DMS79 treated with DMSO at 0.1 percent for 48 hours (cell line): ENCODE measurements at regions not wholly inside any gene's neighbourhood (a gene's known extent, or its start where the extent isn't known, plus 50 kb on each side); places are given as distances from the start of the nearest gene placed in this dataset.
A peak's percentile ranks its signal among the peaks of the same experiment; 100 is the strongest.

ENCODE experiments used
- DNase-seq: peaks from one replicate; lab custom pipeline; 2025; lab: John Stamatoyannopoulos, UW

DNA sequence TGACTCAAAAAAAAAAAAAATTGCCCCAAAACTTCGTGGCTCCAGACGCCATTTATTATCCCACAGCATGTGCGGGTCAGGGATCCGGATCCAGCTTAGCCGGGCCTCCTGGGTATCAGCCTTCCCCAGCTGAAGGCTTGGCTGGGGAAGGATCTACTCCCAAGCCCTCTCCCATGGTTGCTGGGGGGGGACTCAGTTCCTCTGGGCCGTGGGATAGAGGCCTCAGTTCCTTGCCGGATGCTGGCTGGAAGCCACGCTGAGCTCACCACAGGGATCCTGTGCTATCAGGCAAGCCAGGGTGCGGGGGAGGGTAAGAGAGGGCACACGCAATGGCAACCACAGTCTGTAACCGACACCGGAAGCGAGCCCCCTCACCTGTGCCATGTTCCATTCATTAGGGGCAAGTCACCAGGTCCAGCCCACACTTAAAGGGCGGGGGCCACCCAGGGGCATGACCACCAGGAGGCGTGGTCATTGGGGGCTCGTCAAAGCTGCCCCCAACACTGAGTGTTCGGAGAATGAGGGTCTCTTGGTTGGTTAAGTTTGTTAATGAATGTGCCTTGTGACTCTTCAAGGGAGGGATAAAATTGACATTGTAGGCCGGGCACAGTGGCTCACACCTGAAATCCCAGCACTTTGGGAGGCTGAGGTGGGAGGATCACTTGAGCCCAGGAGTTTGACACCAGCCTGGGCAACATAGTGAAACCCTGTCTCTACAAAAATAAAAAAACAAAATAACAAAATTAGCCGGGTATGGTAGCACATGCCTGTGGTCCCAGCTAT is 210.0 kb upstream of the GSE1 start:
- no peak for DNase-seq

DNA sequence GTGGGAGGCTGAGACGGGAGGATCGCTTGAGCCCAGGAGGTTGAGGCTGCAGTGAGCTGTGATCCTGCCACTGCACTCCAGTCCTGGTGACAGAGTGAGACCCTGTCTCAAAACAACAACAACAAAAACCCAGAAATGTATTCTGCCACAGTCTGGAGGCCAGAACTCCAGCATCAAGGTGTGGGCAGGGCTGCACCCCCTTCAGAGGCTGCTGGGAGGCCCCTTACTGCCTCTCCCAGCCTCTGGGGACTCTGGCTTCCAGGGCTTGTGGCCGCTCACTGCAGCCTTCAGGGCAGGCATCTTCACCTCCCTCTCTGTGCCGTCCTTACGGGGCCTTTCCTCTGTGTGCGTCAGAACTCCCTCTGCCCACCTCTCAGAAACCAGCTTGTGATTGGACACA is 209.4 kb upstream of the GSE1 start:
- no peak for DNase-seq

DNA sequence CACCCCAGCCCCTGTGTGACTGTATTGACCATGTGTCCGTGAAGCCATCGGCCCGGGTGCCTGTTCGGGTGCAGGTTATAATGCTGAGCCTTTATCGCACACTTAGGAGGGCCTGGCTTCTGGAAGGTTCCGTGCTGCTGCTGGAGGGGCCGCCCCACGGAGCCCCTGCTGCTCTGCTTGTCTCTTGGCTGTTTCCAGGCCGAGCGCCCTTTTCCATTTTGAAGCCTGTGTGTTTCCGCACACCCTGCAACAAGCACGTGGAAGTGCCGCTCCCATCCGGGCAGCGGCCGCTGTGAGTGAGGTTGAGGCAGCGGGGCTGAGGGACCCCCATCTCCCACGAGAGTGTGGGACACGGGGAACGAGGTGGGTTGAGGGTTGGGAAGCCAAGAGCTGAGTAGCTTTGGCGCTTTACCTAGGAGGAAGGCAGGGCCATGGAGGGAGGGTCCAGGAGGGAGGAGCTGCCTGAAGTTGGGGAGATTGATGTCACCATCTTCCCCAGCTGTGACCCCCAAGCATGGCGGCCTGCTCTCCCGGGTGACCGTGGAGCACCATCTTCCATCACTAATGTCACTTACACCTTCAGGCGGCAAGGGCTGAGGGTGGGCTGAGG is 200.1 kb upstream of the GSE1 start:
- DNase-seq = no peak

DNA sequence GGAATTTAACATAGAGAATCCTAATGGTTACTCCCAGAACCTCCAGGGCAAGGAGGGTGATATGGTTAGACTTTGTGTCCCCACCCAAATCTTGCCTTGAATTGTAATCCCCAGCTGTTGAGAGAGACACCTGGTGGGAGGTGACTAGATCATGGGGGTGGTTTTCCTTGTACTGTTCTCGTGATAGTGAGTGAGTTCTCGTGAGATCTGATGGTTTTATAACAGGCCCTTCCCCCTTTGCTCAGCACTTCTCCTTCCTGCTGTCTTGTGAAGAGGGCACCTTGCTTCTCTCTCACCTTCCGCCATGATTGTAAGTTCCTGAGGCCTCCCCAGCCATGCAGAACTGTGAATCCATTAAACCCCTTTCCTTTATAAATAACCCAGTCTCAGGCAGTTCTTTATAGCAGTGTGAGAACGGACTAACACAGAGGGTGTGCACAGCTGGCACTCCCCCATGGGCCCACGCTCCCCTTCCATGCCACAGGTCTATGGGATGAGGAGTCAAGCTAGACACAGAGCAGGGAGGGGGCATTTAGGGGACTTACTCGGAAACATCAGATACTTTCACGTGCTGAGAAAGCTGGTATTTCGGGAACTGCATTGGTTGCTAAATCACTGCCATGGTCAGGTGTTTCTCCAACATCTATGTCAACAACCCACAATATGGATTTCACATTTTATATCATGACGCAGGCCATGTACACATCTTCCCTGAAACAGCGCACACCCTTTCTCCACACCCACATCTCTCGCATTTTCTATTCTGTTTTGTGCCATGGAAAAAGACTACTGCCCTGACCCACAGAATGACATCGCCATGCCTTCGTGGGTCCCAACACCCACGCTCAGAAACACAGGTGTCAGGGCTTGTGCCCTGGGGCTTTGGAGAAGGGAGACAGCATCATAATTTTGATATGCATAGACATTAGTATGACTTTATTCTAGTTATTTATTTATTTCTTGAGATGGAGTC is 199.1 kb upstream of the GSE1 start:
- no peak for DNase-seq

DNA sequence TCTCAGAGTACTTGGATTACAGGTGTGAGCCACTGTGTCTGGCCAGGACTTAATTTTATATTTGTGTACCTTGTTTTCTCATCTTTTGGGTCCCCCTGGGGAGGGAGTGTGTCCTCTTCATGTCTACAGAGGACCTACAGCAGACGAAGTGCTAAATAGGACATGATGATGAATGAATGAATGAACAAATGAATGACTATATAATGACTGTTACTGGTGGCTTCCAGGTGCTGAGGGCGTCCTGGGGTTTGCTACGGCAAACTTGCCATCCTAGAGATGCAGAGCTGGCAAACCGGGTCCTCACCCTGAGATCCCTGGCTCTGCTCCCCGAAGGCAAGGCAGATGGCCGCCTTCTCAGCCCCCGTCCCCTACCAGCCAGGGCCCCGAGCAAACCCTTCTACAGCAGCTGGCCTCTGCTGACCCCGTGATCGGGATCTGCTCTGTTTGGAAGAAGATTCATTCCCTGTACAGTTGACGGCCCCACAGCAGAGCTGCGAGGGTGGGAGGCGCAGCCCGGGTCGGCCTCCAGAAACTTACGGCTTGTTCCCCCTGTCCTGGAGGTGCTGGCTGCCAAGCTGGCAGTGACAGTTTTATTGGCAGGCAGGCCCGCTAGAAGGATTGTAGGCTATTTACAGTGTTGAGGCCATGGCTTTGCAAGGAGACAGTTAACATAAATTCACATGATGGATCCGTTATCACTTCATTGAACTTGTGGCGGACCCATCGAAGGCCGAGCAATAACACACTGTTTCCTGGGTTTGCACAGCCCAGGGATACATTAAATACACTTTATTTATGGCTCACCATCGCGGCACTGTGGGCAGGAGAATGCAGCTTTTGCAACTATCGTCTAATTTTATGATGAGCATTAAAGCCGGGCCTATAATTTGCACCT is 197.7 kb upstream of the GSE1 start:
- no peak for DNase-seq

DNA sequence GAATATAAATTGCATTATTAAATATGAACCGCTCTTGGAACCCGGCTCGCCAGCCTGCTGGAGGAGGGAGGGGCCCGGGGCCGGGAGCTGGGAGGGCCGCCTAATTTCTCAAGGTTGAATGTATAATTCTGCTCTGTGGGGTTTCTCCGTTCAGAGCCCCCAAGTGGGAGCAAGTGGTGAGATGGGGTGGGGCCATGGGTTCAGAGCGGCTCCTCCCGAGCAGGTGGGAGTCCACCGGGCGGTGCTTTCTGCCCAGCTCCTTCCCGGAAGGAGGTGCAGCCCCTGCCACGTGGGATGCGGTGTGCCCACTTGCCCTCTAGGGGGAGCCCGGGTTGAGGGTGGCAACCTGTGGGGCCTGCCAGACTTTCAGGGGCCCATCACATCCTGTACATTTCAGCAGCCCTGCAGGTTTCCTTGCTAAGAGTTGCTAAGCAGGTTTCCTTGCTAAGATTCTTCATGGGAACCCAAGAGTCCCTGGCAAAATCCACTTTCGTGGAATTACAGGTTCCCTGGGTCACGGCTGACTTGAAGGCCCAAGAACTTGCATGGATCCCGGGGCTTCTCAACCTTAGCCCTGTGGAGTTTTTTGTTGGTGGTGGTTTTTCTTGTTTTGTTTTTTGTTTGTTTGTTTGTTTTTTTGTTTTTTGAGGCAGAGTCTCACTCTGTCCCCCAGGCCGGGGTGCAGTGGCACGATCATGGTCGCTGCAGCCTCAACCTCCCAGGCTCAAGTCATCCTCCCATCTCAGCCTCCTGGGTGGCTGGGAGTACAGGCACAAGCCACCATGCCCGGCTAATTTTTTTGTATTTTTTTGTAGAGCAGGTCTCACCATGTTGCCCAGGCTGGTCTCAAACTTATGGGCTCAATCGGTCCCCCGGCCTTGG is 196.7 kb upstream of the GSE1 start:
- DNase-seq = peak; percentile 57

DNA sequence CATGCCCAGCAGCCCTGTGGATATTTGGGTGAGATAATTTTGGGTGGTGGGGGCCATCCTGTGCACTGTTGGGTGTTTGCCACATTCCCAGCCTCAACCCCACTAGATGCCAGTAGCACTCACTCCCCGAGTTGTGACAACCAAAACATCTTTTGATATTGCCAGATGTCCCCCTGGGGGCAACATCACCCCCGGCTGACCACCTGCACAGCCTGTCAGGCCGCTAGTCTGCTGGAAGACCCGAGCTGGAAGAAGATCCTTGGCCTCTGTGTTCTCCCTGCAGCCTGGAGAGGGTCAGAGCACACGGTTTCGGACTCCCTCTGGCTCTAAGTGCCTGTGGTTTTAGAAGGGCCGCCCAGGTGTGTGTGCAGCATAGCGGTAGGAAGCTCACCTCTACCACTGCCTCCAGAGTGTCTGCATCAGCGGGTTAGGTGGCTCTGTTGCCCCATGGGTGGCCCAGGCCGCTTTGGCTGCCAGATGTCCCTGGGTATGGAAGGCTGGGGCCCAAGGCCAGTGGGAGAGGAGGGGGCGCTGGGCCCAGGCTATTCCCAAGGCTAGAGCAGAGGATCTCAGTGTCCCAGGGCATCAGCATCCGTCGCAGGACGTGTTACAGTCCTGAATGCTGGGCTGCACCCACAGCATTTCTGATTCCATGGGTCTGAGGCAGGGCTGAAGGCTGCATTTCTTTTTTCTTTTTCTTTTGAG is 195.8 kb upstream of the GSE1 start:
- peak; percentile 12 for DNase-seq

DNA sequence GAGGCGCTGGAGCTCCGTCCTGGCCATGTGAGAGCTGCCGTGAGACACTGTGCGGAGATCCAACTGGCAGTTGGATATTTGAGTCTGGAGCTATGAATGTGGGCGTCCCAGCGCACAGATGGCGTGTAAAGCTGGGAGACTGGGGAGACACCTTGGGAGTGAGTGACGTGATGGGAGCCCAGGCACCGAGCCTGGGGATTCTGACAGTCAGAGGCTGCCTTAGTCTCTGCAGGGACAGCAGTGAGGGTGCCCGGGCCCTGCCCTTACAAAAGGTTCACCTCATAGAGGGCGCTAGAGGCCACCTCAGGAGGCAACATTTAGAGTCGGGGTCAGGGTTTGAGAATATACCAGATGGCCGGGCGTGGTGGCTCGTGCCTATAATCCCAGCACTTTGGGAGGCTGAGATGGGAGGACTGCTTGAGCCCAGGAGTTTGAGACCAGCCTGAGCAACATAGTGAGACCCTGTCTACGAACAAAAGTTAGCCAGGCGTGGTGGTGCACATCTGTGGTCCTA is 194.1 kb upstream of the GSE1 start:
- no peak for DNase-seq

DNA sequence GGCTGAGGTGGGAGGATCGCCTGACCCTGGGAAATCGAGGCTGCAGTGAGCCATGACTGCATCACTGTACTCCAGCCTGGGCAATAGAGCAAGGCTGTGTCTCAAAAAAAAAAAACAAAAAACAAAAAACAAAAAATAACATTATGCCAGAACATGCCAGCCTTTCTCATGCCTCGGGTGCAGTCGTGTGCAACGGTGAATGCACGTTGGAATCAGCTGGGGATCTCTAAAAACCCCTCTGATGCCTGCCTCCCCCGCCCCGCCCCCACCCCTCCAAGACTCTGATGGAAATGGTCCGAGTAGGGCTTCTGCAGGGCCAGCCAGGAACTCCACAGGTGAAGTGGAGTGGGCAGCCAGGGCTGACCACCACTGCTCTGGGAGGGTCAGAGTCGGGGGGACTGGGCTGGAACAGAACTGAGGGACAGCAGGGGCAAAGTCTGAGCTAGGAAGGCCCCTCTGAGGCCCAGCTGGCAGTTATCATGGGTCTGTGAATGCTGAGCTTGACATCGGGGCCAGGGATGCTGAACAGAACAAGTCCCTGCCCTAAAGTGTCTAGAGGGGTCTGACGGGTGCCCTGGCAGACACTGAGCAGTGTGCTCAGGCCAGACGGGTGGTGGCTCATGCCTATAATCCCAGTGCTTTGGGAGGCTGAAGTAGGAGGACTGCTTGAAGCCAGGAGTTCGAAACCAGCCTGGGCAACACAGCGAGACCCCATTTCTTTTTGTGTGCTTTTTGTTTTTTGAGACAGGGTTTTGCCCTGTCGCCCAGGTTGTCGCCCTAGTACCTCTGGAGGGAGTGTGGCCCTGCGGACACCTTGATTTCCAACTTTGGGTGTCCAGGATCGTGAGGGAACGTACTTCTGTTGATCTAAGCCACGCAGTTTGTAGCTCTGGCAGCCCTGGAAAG is 193.4 kb upstream of the GSE1 start:
- DNase-seq = no peak

DNA sequence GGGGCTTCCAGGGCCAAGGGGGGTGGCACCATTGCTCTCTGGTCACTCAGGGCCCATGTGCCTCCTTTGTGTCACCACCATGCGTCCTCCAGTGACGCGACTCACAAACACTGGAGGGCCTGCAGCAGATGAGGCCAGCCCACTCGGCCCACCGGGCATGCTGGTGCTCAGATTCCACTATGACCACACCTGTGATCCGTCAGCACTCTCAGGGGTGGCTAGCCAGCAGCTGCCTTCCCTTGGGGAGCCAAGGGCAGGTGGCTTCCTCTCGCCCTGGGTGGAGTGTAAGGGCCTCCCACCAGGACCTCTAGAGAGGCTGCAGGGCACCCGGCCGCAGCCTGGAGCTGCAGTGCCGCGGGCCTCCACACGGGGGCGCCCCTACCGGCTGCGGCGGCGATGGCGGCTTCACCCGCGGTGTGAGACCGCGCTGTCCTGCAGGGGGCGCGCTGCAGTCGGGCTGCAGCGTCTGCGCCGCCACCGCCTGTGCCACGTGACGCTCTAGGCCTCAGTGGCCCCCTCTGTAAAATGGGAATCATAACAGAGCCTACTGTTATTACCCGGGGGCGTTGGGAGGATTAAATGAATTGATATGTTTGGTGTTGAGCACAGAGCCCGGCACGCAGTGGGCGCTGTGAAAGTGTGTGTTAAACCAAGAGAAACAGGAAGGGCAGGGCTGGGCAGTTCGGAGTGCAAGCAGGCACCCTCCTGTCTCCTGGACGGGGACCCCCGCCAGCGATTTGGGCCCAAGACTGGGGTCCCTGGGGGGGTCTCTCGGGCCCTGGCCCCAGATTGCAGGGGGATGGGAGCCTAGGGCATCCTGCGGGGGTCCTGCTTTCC is 192.4 kb upstream of the GSE1 start:
- DNase-seq = no peak

DNA sequence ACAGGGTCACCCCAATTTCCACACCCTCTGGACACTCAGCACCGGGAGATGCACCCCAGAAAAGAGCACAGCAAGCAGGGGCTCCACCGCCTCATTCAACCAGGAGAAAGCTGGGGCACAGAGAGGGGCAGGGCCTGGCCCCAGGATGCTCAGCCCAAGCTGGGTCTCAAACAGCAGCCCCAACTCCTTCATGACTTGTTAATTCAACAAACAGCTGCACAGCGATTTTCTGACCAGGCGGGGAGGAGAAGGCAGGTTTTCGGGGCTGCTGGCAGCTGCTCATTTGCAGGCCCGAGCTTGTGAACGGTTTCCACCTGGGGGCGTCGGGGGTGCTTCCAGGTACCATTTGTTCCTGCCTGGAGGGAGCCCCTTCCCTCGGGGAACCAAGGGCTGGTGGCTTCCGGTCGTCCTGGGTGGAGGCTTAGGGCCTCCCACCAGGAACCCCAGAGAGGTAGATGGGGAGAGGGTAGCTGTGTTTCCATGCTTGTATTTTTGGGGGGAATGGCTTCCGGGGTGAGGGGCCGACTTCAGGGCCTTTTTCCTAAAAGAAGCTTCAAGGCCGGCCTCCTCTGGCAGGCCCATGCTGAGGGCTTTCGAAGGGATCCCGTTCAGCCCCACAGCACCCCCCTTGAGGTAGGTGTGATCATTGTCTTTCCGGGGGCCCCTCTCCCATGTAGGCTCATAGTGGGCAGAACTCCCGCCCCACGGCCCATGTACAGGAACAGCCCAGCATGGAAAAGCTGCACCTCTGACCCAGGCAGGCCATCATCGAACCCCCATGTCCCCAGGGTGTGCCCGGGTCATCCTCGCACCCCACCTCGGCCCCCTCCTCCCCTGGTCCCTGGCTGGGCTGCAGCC is 191.6 kb upstream of the GSE1 start:
- no peak for DNase-seq

DNA sequence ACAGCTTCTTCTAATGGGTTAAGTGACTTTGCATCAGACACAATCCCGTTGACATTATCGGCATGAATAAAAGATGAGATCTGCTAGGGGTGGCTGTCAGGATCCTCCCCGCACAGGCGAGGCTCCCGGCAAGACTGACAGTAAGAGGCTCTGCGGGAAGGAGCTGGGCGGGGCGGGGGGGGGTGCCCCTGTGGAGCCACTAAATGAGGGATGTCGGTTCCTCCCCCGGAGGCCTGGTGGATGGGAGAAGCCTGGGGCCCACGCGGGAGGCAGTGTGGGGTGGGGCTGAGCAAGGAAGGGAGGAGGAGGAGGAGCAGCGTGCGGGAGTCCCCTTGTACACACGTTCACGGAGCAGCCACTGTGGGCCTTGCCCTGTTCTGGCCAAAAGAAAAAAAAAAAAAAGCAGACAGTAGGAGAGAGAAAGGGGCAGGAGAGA is 190.9 kb upstream of the GSE1 start:
- DNase-seq = no peak

DNA sequence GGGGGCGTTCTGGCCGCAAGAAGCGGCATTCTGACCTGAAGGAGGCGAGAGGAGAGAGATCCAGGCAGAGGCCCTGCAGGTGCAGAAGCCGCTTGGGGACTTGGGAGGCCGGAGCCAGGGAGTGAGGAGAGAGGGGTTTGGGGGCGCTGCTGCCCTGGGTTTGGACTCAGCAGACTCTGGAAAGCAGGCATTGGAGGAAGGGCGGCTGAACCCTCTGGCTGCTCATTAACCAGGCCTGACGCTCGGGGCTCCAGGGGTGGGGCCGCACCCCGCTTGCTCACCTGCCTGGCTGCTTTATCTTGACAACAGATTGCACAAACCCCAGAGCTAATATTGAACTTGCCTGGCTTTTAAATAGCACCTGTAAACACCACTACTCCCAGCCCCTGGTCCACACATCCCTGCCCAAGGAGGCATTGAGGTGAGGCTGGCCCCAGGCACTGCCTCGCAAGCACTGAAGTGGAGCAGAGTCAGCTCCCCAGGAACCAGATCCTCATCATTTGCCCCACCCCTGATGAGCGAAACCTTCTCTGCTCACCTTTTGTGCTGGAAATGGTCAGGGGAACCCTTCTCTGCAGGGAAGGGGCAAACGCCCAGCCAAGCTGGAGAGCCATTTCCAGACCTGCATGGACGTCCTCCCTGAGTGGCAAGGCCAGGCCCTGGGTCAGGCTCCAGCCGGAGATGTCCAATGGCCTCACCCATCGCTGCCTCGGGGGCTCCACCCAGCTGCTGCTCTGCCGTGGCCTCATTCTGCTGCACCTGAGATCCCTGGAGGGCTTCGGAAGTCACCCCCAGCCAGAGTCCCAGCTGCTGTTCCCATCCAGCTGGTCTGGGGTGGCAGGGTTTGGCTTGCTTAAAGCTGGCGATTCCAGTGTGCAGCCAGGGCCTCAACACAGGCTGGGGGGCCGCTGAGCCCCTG is 190.2 kb upstream of the GSE1 start:
- DNase-seq = no peak

DNA sequence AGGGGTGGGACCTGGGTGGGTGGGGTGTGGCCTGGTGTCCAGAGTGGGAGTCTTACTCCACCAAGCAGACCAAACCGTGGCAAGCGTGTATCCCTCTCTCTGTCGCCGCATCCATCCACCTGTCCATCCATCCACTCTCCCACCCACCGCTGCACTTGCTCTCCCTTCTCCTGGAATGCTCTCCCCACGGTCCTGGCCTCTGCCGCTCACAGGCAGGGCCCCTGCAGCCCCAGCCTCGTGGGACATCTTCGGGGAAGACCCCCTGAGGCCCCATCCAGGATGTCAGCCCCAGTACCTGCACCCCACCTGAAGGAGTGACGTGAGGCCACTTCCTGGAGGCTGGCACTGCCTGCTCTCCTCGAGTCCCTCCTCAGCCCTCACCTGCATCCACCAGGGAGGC is 189.5 kb upstream of the GSE1 start:
- DNase-seq = no peak

DNA sequence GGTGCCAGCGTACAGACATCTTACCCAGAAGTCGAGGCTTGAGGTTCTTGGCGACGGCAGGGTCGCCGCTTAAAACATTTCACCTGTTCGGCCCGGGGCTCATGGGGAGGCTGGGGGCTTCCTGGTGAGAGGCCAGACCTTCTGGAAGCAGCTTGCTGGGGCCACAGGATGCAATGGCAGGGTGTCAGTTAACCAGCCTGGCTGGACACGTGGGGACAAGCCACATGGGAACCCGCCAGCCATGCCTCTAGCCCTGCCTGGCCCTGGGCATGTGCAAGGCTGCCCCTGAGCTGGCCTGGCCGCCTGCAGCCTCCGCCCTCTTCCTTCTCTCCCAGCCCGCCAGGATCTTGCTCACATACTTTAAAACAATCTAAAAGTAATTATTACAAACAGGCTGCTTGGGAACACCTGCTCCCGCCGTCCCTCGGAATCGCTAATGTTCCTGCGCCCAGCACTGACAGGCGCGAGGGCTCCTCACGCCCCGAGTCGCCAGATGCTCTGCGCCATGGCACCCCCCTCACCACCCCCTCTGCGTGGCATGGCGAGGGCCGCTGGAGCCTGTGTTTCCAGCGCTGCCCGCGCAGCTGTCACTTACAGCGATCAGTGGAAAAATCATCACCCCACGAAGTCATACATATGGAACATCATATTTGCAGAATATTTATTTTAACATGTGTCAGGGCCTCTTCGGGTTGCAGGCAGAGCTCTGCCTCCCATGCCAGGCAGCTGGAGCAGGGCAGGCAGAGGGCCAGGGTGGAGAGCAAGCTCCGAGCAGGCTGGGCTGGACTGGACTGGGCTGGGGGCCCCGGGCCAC is 188.7 kb upstream of the GSE1 start:
- DNase-seq = peak; percentile 29
